NCI-H2171 (cell line): ENCODE measurements at regions not wholly inside any gene's neighbourhood (a gene's known extent, or its start where the extent isn't known, plus 50 kb on each side); places are given as distances from the start of the nearest gene placed in this dataset.
"Not testable (repeated sequence)": the region's sequence is repeated elsewhere in the genome, so short reads cannot be mapped to it uniquely, and the experiment has no call there.

Experiments used
- DNase-seq: peaks from one replicate; lab custom pipeline; 2025; lab: John Stamatoyannopoulos, UW

DNA sequence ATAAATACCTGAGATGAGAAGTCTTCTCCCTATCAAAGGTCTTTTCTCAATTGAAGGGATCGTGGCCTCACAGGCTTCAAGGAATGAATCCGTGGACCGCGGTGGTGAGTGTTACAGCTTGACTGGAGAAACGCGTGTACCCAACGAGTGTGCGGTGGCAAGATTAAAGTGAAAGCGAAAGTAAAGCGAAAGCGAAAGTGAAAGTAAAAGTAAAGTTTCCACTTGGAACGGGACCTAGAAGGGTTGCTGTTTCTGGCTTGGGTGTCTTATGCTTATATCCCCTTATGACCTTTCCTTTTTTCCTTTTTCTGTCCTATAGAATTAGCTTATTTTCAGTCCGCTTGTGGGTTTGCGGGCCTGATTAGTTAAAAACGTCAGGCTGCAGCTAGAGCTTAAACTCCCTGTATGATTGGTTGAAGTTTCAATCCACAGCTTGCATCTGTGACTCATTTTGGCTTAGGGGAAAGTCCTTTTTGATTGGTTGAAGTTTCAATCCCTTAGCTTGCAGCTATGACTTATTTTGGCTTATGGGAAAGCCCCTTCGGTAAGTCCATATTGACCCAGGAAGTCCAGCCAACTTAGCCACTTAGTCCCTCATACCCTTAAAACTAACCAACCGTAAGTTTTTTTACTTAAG is 924.3 kb upstream of the CDH10 start:
- DNase-seq, result peak; percentile 1

DNA sequence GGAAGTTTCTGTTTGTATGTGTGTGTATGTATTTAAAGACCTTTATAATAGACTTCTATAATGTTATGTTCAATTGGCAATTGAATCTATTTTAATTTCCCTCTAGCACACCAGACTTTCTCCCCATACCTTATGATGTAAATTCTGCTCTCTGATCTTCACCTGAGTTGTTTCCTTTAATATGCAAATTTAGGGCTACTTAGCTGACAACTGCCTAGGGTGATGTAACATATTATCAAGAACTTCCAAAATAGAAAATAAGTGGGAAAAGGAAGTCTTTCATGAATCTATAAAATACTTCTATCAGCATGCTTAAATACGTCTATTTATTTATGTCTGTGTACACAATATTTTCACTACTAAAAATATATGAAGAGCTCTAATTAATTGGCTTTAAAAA is 923.5 kb upstream of the CDH10 start:
- DNase-seq, result no peak

DNA sequence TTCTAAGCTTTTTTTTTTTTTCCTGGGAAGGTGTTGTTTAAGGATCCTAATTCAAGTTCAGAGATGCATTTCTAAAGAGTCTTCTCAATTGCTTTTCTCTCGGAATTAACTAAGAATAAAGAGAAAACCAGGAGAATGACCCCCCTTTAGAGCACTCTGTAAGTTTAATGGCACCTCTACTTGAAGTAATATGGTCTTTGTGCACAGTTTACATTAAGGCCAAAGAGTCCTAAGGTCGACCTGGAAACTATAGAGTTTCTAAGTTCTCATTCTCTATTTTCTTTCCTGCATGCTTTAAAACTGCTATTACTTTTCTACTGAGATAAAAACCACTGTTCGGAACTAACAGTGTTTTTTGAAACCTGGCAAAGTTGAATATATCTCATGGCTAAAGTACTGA is 923.1 kb upstream of the CDH10 start:
- DNase-seq, result no peak

DNA sequence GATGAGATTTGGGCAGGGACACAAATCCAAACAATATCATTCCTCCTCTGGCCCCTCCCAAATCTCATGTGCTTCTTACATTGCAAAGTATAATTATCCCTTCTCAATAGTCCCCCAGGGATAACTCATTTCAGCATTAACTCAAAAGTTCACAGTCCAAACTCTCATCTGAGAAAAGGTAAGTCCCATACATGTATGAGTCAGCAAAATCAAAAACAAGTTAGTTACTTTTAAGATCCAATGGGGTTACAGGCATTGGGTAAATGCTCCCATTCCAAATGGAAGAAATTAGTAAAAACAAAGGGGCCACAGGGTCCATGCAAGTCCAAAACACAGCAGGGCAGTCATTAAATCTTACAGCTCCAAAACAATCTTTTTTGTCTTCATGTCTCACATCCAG is 917.9 kb upstream of the CDH10 start:
- no peak for DNase-seq

DNA sequence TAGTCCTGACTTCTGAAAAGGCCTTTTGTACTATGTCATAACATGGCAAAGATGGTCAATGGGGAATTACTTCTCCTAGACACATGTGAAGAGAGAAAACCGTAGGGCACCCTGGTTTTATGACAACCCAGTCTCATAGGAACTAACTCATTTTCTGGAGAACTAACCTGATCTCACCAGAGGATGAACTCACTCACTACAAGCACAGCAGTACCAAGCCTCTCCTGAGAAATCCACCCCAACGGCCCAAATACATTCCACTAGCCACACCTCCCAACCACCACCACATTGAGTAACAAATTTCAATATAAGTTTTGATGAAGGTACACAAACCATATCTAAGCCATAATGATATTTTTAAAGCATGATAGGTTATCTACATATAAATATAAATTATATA is 909.3 kb upstream of the CDH10 start:
- DNase-seq, result no peak

DNA sequence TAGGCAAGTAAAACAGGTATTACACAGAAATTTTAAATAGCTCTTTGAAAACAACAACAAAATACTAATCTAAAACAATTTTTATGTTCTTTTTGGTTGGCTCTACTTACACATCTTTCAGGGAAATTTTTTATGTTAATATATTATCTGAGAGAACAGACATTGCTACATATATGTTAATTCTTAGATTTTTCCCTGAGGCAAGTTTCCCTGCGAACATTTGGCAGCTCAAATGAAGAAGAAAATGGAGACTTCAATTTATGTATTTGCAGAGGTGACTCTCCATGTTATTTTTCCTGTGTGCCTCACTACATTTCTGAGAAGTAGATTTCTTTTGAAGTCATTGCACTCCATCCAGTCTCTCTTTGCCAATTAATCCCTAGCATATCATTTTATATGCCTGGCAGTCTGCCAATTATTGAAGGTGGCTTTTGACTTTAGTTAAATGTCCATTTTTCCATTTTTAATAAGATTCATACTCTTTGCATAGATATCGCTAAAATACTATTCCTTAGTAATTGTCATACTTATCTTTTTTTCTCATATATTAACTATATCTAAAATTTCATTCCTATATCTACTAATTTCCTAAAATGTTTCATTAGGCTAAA is 908.2 kb upstream of the CDH10 start:
- no peak for DNase-seq

DNA sequence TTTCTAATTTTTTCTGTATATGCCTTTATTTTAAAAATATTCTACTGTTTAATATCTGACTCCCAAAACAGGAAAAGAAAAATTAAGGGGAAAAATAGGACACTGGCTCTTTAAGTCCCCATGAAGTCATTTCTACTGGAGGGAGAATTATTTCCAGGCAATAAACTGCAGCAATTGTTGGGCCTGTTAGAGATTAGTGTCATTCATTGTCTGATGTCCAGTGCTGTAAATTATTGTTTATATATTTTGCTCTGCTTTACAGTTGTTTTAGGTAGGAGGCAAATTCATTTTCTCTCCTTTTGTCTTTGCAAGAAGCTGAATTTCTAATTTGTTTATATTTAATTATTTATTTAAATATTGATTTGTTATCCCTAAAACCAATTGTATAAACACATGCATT is 906.0 kb upstream of the CDH10 start:
- no peak for DNase-seq

DNA sequence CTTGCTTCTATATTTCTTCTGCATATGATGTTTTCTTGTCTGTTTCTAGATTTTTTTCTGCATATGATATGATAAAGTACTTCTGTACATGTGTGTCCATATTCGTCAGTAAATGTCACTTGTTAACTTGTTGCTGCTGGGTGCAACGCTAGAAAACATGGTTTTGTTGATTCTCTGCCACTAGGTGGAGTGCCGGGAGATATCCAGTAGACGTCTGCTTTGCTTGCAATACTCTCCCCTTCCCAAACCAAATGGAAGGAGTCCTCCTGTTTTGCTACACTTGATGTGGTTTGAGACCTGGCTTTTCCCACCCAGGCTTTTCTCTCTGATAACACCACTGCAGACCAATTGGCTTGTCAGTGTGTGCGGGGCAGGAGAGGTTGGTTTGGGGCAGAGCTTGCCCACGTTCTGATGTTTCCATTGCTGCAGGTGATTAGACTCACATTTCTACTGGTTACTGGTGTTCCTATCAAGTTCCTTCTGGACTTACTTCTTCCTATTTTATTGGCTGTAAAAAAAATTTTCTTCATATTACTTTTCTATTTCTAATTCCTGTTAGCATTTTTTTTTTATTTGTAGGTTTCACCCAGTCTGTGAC is 900.0 kb upstream of the CDH10 start:
- peak; percentile 1 for DNase-seq

DNA sequence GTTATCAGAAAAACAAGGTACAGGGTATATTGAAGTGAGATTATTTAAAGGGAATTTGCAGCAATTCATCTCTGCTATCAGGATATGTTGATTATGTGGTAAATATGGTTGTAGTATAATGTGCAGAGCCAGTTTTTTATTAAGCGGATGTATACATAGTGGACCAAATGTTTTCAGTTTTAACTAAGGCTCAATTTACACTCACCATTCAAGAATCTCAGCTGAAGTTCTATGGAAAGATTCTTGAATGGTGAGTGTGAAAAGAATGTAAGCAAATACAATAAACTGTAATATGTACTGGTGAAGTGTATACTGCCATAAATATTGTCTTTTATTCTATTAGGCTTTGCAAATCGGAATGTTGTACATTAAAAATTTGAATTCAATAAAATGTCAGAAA is 895.9 kb upstream of the CDH10 start:
- DNase-seq, result no peak

DNA sequence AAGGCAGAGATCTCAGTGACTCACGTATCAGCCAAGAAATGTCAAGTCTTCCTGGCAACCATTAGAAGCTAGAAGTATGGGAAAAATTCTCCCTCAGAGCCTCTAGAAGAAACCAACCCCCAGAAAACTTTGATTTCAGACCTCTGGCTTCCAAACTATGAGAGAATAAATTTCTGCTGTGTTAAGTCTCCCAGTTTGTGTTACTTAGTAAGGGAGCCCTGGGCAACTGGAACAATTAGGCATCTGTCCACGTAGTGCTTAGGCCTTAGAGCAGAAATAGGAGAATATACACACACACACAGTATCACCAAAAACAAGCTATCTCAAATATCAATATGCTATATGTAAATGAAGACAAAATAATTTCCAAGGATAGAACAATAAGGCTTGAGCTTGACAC is 894.8 kb upstream of the CDH10 start:
- DNase-seq, result no peak

DNA sequence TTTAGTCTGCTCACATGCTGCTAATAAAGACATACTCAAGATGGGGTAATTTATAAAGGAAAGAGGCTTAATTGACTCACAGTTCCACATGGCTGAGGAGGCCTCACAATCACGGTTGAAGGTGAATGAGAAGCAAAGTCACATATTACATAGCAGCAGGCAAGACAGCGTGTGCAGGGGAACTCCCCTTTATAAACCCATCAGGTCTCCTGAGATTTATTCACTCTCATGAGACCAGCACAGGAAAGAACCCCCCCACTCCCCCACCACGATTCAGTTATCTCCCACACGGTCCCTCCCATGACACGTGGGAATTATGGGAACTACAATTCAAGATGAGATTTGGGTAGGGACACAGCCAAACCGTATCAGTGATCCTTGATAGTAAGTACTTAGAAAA is 891.7 kb upstream of the CDH10 start:
- DNase-seq, result not testable (repeated sequence)

DNA sequence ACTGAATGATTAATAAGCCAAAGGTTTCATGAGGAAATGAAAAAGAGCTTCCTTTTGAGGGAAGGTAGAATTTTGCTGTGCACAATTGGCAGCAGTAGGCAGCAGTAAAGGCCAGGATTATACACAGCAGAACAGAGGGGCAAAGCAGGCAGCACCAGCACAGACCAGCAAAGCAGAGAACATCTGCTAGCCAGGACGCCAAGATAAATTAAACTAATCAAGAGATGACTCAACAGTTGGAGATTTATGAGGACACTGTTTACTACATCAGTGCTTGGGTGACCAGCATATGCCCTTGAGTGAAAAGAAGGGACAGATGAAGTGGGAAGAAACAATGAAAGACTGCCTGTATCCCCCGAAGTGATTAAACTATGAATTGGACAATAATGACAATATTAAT is 871.4 kb upstream of the CDH10 start:
- no peak for DNase-seq

DNA sequence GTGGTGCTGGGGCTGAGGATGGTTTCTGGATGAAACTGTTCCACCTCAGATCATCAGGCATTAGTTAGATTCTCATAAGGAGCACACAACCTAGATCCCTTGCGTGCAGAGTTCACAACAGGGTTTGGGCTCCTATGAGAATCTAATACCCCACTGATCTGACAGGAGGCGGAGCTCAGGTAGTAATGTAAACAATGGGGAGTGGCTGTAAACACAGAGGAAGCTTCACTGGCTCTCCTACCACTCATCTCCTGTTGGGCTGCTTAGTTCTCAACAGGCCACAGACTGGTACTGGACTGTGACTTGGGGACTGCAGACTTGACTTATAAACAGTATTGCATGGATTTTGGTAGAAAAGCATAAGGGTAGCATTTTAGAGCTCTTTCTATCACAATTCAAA is 870.7 kb upstream of the CDH10 start:
- no peak for DNase-seq

DNA sequence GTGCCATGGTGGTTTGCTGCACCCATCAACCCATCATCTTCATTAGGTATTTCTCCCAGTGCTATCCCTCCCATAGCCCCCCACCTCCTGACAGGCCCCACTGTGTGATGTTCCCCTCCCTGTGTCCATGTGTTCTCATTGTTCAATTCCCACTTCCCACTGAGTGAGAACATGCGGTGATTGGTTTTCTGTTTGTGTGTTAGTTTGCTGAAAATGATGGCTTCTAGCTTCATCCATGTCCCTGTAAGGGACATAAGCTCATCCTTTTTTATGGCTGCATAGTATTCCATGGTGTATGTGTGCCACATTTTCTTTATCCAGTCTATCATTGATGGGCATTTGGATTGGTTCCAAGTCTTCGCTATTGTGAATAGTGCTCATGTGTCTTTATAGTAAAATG is 865.9 kb upstream of the CDH10 start:
- not testable (repeated sequence) for DNase-seq

DNA sequence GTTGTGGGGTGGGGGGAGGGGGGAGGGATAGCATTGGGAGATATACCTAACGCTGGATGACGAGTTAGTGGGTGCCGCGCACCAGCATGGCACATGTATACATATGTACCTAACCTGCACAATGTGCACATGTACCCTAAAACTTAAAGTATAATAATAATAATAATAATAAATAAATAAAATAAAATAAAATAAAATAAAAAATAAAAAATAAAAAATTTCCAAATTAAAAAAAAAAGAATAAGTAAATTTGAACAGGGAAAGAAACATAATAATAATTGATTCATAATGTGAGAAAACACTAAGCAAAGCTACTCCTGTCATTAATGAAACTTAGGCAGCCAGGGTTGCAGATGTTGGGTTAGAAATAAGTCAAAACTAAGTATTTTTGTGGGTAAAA is 863.2 kb upstream of the CDH10 start:
- DNase-seq, result not testable (repeated sequence)

DNA sequence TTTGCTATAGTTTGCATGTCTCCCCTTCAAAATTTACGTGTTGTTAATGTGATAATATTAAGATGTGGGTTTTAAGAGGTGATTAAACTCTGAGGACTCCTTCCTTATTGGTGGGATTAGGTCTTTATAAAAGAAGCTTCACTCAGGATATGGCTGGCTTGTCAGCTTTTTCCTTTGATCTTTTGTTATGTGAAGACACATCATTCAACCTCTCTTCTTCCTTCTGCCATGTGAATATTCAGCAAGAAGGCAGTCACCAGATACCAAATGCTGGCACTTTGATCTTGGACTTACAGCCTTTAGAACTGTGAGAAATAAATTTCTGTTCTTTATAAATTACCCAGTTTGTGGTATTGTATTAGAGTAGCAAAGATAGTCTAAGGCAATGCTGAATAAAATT is 855.9 kb upstream of the CDH10 start:
- DNase-seq, result no peak

DNA sequence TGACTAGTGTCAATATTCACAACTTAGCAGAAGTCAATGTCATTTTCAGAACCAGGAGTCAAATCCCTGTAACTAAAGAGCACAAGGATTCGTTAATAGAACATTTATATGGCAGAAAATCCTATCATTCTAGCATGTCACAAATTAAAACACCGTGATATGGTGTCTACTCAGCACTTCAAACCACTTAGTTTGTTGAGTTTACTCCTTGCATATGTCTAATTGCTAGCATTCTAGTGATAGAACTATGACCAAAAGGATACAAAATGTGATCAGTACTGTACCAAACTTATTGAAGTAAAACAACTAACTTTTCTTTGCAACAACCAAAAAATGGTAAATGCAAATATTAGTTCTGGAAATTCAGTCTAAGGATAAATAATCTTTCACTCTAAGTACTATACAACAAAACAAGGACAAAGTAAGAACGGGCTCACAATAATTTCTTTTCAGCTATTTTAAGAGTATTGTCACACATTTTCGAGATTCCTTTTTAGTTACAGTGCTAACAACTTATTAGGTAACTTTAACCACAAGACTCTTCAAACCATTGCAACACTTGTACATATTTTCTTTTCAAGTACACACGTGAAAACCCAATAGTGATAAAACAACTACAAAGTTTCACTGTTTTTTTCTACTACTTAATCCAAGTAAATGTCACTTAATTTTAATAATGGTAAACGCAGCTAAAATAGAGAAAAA is 845.2 kb upstream of the CDH10 start:
- DNase-seq, result no peak

DNA sequence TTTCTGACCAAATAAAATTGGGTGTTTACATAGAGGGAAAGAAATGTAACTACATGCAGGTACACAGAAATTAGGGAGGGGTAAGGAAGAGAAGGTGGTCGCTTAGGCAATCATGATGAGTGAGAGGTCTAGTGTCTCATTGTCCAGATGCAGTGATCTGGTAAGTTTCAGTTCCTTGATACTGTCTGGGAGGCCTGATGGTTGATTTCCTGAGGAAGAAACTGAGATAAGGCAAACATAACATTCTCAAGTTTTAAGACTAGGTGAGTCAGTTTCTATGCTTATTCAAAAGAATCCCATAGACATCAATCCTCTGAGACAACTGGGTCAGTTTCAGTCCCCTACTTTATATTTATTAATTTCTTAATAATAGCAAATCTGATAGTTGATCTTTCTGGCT is 843.3 kb upstream of the CDH10 start:
- DNase-seq, result no peak

DNA sequence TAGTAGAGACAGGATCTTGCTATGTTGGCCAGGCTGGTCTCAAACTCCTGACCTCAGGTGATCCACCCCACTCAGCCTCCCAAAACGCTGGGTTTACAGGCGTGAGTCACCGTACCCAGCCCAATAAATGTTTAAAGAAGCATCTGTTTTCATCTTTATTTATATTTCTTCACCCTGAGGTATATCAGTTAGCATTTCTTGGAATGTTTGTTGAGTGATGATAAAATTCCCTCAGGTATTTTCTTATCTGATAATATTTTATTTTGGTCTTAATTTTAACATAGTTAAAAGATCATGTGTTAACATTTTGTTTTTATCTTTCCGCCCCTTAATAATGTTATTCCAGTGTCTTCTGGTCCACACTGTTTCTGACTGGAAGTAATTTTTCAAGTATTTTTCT is 839.6 kb upstream of the CDH10 start:
- DNase-seq, result no peak

DNA sequence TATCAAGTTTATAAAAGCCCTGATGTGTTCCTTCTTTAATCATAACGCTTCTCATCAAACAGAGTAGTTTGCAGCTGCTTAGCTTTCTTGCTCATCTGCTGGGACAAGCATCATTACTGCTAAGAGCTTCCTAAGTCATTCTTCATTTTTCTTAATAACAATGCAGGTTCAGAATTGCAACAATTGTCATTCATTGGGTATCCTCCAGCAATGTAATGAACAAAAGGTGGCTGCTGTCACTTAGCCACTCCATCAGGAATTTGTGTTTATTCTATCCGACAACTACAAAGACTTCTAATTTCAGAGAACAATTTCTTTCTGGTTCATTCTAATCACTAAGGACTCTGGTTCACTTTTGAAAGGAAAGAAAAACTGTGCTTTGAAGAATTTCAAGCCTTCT is 836.7 kb upstream of the CDH10 start:
- no peak for DNase-seq

DNA sequence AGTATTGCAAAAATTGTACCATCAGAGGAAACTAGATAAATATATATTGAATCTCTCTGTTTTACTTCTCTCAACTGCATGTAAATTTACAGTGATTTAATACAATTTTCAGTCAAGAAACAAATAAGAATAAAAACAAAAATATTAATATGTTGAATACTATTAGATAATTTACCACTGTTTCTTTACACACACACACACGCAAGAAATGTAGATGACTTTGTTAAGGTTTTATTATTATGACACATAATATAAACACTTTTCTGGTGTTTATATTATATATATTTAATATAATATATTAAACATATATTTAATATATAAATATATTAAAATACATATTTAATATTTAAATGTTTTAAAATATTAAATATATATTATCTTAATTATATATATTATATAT is 814.3 kb upstream of the CDH10 start:
- no peak for DNase-seq

DNA sequence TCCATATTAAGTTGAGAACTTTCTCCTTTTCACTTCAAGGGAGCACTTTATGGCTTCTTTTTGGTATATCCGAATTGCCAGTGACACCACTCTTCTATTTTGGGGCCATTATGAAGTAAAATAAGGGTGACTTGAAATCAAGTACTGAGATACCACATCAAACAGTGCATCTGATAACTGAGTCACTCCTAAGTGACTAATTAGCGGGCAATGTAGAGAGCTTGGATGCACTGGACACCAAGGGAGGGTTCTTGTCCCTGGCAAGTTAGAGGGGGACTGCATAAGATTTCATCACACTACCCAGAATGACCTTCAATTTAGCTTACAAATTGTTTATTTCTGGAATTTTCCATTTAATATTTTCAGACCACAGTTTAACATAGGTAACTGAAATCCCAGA is 813.9 kb upstream of the CDH10 start:
- DNase-seq, result no peak

DNA sequence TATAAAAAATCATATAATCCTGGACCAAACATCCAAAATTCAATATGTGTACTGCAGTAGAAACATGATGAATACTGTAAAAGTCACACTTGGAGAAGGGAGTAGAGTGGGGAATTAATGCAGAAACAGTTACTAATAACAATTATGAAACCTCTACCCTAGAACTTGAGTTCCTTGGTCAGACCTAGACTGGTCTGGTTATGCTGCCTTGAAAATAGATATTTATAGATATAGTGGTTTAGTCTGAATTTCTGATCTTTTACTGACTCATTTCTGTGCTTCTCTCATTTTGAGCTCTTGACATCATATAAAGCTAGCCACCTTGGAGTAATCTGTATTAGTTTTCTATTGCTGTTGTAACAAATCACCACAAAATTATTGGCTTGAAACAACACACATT is 808.7 kb upstream of the CDH10 start:
- no peak for DNase-seq
